Tibial nerve (tissue), 3 donors: ENCODE measurements at regions not wholly inside any gene's neighbourhood (a gene's known extent, or its start where the extent isn't known, plus 50 kb on each side); places are given as distances from the start of the nearest gene placed in this dataset.

Experiments used
- POLR2A ChIP-seq, 2 donors: fragments of 450-650 bp; IDR thresholded peaks; one replicate each; pipeline ENCODE4 v1.6.1; 2017; ENCODE audit warnings: antibody characterized with exemption in 2 of 2, mild to moderate bottlenecking in 2 of 2, moderate library complexity in 2 of 2
- TF ChIP-seq, protein P1 (sequence below), 5 experiments: fragments of 200-600 bp in 3 of 5; fragments of 450-650 bp in 2 of 5; sonication (generic) in 3 of 5; IDR thresholded peaks; one replicate each; pipeline ENCODE4 v1.5.1; 2016 to 2019; ENCODE audit warnings: antibody characterized with exemption in 5 of 5, mild to moderate bottlenecking in 3 of 5, moderate library complexity in 2 of 5

DNA sequence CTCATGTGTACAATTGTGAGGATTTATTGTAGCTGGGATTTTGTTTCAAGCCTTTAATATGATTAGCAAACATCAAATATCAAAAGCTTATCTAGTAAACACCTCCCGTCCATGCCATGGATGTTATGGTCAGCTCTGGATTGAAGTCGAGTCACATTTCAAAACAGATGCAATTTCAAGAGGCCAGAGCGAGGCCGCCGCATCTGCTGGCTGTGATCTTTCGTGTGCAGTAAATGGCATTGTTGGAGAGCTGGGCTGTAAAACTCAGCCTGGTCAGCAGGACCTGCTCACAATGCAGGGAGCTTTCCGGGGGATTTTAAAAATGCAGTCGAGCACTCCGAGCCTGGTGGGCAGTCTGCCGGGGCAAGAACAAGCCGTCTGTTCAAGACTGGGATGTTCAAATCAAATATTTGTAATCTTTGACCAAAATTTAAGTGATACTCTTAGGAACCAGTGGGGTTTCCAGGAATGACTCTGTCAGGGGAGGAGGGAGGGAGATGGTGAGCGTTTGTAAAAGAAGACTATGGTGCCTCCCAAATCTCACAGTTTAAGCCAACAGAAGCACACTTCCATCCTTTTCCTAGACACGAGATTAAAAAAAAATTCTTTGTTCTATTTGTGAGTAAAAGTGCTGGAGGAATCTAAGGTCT, 97.6 kb downstream of the MYCN start:
- TF ChIP-seq, protein P1, sequence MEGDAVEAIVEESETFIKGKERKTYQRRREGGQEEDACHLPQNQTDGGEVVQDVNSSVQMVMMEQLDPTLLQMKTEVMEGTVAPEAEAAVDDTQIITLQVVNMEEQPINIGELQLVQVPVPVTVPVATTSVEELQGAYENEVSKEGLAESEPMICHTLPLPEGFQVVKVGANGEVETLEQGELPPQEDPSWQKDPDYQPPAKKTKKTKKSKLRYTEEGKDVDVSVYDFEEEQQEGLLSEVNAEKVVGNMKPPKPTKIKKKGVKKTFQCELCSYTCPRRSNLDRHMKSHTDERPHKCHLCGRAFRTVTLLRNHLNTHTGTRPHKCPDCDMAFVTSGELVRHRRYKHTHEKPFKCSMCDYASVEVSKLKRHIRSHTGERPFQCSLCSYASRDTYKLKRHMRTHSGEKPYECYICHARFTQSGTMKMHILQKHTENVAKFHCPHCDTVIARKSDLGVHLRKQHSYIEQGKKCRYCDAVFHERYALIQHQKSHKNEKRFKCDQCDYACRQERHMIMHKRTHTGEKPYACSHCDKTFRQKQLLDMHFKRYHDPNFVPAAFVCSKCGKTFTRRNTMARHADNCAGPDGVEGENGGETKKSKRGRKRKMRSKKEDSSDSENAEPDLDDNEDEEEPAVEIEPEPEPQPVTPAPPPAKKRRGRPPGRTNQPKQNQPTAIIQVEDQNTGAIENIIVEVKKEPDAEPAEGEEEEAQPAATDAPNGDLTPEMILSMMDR (IDR thresholded peaks at IDR 0.05), result no peak
- no peak for TF ChIP-seq POLR2A (IDR thresholded peaks at IDR 0.05)
